ENCODE measurements at regions not wholly inside any gene's neighbourhood (a gene's known extent, or its start where the extent isn't known, plus 50 kb on each side); places are given as distances from the start of the nearest gene placed in this dataset.

GRCh38 chr7:81611040-81611439 lies 158.8 kb downstream of the HGF start:
- no peak for DNase-seq (ENCODE audit: low read depth)
- TF ChIP-seq POLR2A (IDR thresholded peaks at IDR 0.05; ENCODE audit: extremely low read depth, insufficient read length) = no peak
- TF ChIP-seq MAX (IDR thresholded peaks at IDR 0.05; ENCODE audit: low read depth, low read length) = no peak
- TF ChIP-seq CTCF (IDR thresholded peaks at IDR 0.05; ENCODE audit: low read depth, low read length) = no peak
- no peak for TF ChIP-seq MYC (IDR thresholded peaks at IDR 0.05; ENCODE audit: low read depth, low read length)
- no peak overlapping the region for H3K4me3 ChIP-seq (ENCODE audit: low read depth, low read length)

- TF ChIP-seq MAX (IDR thresholded peaks at IDR 0.05; ENCODE audit: low read depth, low read length) = no peak
- H3K4me3 ChIP-seq (ENCODE audit: low read depth, low read length) = no peak overlapping the region
- DNase-seq (ENCODE audit: low read depth) = no peak
These were observed 161.0 kb downstream of the HGF start for GRCh38 chr7:81608748-81609382.

- no peak for DNase-seq (ENCODE audit: low read depth)
- H3K4me3 ChIP-seq (ENCODE audit: low read depth, low read length) = no peak overlapping the region
- TF ChIP-seq MYC (IDR thresholded peaks at IDR 0.05; ENCODE audit: low read depth, low read length) (no peak), POLR2A (IDR thresholded peaks at IDR 0.05; ENCODE audit: extremely low read depth, insufficient read length) (no peak), MAX (IDR thresholded peaks at IDR 0.05; ENCODE audit: low read depth, low read length) (no peak), CTCF (IDR thresholded peaks at IDR 0.05; ENCODE audit: low read depth, low read length) (no peak)
These were observed 161.9 kb downstream of the HGF start for GRCh38 chr7:81607987-81608386.

GRCh38 chr7:81606078-81606863 lies 163.6 kb downstream of the HGF start:
- DNase-seq (ENCODE audit: low read depth) = no peak
- no peak overlapping the region for H3K4me3 ChIP-seq (ENCODE audit: low read depth, low read length)

GRCh38 chr7:81605493-81605892 lies 164.4 kb downstream of the HGF start:
- H3K4me3 ChIP-seq (ENCODE audit: low read depth, low read length) = no peak overlapping the region
- no peak for TF ChIP-seq MYC (IDR thresholded peaks at IDR 0.05; ENCODE audit: low read depth, low read length)
- TF ChIP-seq CTCF (IDR thresholded peaks at IDR 0.05; ENCODE audit: low read depth, low read length) = no peak
- no peak for TF ChIP-seq MAX (IDR thresholded peaks at IDR 0.05; ENCODE audit: low read depth, low read length)
- TF ChIP-seq POLR2A (IDR thresholded peaks at IDR 0.05; ENCODE audit: extremely low read depth, insufficient read length) = no peak
- DNase-seq (ENCODE audit: low read depth) = no peak

More at GRCh38 chr7:81606078-81606863, 163.6 kb downstream of the HGF start:
- TF ChIP-seq MYC (IDR thresholded peaks at IDR 0.05; ENCODE audit: low read depth, low read length) (no peak), CTCF (IDR thresholded peaks at IDR 0.05; ENCODE audit: low read depth, low read length) (no peak), MAX (IDR thresholded peaks at IDR 0.05; ENCODE audit: low read depth, low read length) (no peak)

GRCh38 chr7:81604808-81605174 lies 165.1 kb downstream of the HGF start:
- TF ChIP-seq CTCF (IDR thresholded peaks at IDR 0.05; ENCODE audit: low read depth, low read length) (no peak), MAX (IDR thresholded peaks at IDR 0.05; ENCODE audit: low read depth, low read length) (no peak), MYC (IDR thresholded peaks at IDR 0.05; ENCODE audit: low read depth, low read length) (no peak), POLR2A (IDR thresholded peaks at IDR 0.05; ENCODE audit: extremely low read depth, insufficient read length) (no peak)
- no peak overlapping the region for H3K4me3 ChIP-seq (ENCODE audit: low read depth, low read length)
- DNase-seq (ENCODE audit: low read depth) = no peak
